GM18907 (cell line): ENCODE measurements at regions not wholly inside any gene's neighbourhood (a gene's known extent, or its start where the extent isn't known, plus 50 kb on each side); places are given as distances from the start of the nearest gene placed in this dataset.

Experiments
- ATAC-seq: cut with Tn5 transposase; IDR thresholded peaks from one replicate; pipeline ENCODE4 v1.9.1; 2021; ENCODE audit warnings: mild to moderate bottlenecking, moderate library complexity; ENCODE audit not compliant: unreplicated experiment

DNA sequence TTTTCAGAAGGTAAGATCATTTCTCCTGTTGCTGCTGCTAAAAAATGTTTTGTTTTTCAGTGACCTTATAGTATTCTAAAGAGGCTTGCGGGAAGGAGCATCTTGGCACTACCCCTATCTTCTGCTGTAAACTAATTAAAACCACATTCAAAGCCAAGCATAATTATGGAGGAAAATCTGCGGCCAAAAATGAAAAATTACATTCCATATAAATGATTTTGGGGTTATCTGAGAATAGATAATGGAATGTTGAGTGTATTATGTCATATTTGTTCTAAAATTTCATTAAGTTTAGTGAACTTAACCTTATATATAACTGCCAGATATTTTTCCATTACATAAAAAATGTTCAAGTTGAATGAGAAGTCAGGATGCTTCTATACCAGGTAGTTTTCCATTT, 170.4 kb upstream of the TMC3 start:
- ATAC-seq = no peak

DNA sequence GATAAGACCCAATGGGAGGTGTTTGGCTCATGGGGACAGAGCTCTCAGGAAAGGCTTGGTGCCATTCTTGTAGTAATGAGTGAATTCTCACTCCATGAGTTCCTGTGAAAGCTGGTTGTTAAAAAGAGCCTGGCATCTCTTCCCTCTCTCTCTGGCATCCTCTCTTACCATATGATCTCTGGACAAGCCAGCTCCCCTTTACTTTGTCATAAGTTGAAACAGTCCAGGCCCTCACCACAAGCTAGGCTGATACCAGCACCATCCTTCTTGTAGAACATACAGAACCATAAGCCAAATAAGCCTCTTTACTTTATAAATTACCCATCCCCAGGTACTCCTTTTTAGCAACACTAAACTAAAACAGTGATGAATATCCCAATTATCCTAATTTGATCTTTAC, 166.9 kb upstream of the TMC3 start:
- no peak for ATAC-seq

DNA sequence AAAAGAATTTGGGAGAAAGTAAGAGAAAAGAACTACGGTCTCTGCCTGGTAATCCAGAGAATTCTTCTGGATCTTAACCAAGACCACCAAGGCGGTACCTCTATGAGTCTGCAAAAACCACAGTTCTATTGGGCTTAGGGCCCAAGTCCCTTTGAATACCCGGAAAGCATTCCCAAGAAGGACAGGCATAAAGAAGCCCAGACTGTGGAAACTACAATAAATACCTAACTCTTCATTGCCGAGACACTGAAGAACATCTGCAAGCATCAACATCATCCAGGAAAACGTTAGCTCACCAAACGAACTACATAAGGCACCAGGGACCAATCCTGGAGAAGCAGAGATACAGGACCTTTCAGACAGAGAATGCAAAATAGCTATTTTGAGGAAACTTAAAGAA, 162.3 kb upstream of the TMC3 start:
- ATAC-seq = no peak

DNA sequence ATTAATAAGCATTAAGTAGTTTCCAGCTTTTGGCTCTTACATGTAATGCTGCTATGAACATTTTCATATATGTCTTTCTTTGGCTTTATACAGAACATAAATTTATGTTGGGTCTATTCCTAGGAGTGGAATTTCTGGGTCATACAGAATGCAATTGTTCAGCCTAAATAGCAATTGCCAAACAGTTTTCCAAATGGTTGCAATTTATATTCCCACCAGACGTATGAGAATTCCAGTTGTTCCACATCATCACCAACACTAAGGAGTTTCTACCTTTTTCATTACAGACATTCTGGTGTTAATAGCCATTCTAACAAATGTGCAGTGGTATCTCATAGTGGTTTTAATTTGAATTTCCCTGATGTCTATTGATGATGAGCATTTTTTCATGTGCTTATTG, 160.1 kb upstream of the TMC3 start:
- no peak for ATAC-seq

DNA sequence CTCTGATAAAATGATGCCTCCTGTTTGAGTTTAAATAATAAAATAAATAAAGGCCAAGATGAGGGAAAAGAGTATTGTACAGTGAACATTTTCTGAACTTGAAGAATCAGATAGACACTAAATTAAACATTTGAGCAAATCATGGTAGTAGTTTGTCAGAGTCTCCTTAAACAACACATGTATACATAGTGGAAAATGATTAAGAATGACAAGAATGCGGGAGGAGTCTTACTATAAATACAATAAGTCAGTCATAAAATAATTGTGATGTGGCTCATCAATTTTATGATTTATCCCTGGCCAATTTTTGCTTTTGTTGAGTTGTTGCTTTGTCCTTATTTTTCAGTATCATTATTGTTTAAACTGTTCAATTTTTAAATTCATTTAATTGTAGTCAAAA, 158.0 kb upstream of the TMC3 start:
- no peak for ATAC-seq

DNA sequence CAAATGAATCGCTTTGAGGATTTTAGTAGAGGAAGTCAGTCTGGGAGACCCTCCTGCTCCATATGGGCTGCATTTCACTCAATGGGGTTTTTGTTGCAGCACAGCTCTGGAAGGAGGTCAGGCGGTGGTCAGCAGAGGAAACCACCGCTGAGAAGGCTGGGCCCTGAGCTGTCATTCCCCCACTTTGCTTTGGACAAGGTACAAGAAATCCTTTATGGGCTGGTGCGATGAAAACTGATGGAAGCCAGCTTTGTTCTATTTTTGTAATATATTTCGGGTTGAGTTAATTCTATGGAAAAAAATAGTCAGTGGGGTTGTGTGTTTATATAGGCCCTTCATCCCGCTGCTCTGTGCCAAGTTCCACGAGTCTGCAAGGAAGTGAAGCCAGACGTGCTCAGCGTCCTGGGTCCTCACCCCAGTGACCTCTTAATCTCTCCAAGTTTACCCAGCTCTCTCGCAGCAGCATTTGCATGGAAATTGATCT, 157.1 kb upstream of the TMC3 start:
- no peak for ATAC-seq

DNA sequence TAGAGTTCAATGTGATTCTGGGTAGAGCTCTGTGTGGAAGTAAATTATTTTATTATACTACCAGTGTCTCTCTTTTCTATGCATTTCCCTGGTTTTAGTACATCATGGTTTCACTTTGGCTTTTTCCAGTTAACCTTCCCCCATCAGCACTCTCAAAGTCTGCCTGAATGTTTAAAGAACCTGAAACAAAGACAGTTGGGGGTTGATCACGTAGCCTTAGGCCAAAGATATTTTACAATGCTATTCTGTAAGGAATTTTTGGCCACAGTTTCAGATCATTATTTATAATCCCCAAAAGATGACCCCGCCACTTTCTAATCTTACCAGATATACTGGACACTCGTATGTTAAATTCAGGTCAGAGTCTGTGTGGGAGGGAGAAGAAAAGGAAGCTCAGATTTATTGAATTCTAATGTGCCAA, 156.3 kb upstream of the TMC3 start:
- ATAC-seq = no peak

DNA sequence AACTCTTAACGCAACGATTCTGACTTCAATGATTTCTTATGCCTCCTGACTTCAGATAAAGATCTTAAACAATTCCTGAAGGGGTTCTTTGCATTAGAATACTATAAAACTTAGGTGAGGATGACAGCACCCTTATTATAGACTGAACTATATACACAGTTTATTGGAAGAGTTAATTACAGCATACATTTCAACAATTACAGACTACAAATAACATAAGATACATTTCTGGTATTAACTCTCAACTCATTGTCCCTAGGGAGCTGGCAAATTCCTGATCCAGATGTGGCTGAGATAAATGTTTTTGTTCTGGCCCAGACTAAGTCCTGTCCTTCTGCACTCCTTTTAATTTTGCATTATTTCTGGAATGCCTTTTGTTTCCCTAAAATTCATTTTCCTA, 155.5 kb upstream of the TMC3 start:
- ATAC-seq = no peak

DNA sequence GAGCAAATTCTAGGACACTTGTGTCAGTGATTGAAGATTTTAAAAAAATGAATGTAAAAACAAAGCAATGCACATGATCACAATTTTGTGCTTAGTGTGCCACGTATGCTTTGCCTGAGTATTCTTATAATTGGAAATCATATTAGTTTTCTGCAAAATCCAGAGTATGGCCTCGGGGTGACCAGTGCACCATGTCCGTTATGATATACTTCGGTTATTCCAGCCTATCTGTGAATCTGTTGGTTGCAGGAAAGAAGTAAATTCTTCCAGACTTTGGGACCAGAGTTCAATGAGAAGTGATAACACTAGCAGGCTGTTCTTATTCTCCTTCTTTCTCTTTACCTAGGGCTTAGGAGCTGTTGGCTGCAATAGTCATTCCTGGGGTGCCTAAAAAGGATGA, 152.0 kb upstream of the TMC3 start:
- ATAC-seq = no peak

DNA sequence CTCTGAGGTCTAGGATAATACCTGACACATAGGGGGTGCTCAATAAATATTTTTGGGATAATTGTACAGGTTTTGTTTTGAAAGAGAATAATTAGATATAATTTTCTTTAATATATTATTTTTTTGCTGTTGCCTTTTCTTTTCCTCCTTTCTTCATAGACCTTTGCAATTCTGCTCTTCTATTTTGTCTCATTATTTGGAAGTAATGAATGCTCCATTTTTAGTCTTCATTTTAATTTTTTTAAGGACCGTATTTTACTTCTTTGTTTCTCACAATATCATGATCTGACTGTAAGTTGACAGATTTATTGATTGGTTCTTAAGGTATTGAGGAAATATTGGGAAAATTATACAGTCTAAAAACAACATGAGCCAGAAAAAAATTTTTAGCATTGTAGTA, 150.5 kb upstream of the TMC3 start:
- ATAC-seq = no peak

DNA sequence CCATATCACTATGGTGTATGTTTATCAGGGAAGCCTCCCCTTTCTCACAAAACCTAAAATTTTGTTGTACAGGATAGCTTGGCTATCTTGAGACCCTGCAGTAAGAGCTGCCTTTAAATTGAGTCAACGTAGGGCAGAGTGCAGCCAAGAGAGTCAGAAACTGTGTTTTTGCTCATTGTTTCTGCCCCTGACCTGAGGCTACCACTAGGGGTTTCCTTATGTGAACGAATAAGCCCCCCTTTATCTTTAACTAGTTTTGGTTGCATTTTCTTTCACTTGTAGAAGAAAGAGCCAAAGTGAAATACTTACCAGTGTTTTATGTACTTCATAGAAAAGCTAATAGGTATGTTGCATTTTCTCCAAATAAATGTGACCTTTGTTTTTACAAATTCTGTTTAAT, 149.9 kb upstream of the TMC3 start:
- ATAC-seq = no peak

DNA sequence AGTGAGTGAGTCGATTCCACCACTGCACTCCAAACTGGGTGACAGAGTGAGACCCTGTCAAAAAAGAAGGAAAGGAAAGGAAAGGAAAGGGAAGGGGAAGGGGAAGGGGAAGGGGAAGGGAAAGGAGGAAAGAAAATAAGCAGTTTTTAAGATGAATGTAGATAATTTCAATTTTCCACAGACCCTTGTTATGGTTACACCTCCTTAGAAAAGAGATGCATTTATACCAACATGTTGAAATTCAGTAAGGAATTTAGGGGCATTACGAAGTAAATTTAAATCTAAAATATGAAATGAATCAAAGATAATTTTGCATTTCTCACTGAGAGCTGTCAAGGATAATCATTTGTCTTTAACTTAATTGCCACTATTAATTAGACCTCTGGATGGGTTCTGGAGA, 146.5 kb upstream of the TMC3 start:
- ATAC-seq = no peak

DNA sequence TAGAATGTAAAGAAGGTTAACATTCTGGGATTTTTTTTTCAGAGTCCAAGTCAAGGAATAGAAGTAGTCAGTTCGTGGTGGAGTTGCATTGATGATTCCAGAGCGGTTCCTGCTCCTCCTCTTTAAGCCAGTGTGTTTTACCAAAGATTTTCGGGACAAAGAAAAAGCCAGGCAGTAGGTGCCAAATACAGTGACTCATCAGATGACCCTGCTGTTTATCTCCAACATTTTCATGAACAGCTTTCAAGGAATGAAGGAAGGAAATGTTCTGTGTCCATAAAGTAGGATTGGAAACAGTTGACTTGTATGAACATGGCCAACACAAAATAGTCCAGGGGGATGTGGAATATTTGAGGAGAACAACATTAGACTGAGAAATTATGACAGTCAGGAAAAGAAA, 142.4 kb upstream of the TMC3 start:
- ATAC-seq = no peak

DNA sequence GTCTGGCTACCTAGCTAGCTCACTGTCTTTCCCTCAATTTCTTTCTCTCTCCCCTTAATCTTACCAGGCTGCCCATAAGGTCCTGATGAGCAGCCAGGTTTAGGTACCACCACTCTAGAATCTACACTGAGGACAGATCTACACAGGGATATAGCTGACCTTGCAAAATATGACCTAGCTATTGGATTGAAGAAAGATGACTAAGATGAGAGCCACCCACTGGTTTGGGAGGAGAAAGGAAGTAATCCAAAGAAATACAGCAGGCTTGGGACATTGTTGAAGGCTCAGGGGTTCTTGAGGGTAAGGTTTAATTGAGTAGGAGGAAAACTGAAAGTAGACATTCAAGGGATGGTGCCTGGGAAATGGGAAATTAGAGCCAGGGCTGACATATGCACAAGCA, 142.0 kb upstream of the TMC3 start:
- ATAC-seq = no peak

DNA sequence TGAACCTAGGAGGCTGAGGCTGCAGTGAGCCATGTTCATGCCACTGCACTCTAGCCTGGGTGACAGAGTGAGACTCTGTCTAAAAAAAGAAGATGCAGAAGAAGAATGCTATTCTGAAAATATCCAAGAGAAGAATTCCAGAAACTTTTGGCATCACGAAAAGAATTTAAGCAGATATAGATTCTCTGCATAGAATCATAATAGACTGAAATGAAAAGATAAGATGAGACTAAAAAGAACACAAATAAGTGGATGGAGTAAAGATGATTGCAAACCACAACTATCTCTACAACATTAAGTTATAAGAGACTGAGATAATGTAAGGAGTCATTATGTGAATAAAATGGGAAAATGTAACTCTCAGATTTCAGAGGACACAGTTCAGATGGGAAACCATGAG, 140.7 kb upstream of the TMC3 start:
- no peak for ATAC-seq

DNA sequence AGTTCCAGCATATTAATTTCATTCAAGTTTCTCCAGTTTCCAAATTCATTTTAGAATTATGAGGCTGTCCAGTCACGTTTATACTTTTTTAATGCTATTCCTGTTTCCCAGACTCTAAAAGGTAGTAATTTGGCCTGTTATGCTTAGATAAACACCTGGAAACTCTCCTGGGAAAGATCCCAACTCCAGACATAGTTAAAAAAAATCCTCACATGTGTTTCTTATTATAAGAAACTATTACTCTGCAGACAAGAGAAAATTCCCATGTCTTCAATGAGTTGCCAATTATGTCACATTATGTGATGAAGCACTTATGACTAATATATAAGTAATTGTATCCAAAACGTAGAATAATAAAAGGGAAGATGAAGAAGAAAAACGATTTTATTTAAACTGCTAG, 137.1 kb upstream of the TMC3 start:
- no peak for ATAC-seq

DNA sequence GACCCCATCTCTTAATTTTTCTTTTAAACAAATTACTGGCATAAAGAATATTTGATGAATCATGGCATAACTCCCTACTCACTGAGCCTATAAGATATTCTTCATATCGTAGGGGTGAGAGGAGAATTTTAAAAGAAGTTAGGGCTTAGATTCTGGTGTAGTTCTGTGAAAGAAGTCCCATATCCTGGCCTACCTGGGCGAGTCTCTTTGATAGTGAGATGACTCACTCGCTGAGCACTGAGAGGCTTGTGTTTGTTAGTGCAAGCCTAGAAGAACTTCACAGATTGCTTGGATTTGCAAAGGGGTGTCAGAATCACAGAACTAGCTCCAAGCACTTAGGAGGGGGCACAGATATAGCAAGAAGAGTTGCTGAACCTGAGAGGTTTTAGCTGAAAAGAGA, 133.8 kb upstream of the TMC3 start:
- no peak for ATAC-seq

DNA sequence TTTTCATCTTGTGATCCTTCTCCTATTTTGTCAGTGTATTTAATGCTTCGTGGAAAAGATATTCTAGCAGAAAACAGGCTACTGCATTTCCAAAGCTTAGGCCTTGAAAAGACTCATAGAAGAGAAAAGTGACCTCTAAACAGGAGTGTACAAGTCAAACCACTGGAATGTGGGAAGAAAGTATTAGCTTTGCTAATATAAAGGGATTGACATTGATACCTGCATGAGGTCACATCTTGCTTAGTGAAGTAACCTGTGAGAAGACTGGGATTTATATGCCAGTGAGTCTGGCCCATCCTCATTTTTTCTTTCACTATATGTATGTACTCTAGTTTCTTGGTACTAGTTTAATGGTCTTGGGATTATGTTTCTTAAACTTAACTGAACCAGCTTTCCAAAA, 132.9 kb upstream of the TMC3 start:
- ATAC-seq = no peak

DNA sequence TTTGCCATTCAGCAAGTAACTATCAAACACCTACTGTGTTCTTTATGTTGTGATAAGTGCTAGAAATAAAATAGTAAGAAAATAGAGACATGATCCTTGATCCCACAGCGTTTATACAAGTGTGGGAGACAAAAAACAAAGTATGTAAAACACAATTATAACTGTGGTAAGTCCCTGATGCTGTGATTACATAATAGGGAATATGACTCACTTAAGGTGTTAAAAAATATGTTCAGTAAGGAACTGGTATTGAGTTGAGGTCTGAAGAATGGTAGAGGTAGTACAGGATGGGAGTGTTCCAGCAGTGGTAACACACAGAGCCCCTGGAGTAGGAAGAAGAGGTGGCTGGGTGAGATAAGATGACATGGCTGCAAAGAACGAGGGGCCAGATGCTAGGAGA, 132.1 kb upstream of the TMC3 start:
- ATAC-seq = no peak

DNA sequence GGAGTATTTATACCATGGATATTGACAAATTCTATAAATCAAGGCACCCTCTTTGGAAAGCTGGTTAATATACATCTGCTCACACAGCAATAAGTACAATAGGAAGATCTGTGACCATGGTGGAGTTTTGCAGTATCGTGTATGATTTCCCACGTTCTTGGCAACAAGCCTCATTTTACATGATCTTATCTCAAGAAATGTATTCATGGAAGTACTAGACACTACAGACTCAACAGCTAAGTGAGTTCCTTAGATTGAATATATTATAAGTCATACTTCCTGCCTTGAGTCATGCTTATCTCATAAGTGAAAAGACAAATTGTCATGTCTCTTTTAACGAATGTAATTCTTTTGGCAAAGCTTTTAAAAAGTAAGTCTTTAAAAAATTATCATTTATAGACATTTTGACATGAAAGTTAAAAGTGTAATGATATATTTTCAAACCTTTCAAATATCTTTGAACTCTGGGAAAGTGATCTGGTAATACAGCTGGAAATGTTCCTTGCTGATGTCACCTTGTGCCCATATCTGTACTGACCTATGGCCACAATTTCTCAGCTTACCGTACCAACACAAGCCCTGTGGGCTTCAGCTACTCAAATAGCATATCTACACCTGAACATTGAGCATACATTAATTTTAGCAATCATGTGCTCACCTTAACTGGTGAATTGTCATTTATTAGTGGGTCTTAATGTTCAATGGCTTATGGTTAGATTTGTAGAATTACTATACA, 130.3 kb upstream of the TMC3 start:
- ATAC-seq = no peak

DNA sequence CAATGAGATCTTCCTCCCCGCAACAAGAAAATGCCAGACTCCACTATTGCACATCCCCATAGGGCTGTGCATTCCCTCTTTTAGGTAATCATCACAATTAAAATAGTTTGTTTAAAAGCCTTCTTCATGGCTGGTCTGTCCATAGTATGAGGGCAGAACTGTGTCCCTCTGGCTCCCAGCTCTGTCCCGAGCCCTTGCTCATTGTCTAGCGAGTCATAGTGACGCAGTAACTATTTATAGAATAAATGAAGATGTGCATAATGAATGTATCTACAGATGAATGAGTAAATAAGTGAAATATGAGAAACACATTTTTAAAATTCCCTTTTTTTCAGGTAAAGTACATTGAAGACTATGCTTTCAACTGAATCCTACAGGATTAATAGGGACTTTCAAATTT, 128.4 kb upstream of the TMC3 start:
- ATAC-seq = no peak

DNA sequence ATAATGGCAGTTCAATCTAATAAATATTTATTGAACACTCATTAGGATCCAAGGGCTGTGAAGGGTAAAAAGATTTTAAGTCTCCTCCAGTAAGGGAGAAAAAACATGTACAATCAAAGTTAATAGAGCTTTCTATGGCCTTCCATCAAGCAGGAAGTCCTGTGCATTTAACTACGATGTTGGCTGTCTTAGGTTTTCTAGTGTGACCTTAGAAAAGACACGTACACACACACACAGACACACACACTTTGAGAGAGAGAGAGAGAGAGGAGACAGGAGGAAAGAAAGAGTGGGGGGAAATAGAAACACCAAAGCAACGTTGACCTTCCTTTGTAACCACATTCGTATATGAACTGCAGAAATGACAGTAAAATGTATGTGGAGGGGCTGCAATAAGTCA, 126.1 kb upstream of the TMC3 start:
- no peak for ATAC-seq

DNA sequence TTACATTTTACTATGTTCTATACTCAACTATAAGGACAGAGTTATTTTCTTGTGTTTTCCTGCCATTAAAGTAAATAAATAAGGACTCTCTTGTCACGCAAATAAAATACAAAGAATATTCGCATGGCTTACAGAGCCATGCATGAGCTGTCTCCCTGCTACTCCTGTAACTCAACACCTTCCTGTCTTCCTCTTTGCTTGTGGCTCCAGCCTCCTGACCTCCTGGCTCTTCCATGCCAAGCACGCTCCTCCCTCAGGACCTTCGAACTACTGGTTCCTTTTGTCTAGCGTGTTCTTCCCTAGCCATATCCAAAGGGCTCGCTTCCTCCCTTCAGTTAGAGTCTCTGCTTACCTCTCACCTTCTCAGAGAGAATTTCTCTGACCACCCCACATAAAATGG, 124.3 kb upstream of the TMC3 start:
- ATAC-seq = no peak
